ENCODE measurements at regions not wholly inside any gene's neighbourhood (a gene's known extent, or its start where the extent isn't known, plus 50 kb on each side); places are given as distances from the start of the nearest gene placed in this dataset.

- TF ChIP-seq, protein P1, sequence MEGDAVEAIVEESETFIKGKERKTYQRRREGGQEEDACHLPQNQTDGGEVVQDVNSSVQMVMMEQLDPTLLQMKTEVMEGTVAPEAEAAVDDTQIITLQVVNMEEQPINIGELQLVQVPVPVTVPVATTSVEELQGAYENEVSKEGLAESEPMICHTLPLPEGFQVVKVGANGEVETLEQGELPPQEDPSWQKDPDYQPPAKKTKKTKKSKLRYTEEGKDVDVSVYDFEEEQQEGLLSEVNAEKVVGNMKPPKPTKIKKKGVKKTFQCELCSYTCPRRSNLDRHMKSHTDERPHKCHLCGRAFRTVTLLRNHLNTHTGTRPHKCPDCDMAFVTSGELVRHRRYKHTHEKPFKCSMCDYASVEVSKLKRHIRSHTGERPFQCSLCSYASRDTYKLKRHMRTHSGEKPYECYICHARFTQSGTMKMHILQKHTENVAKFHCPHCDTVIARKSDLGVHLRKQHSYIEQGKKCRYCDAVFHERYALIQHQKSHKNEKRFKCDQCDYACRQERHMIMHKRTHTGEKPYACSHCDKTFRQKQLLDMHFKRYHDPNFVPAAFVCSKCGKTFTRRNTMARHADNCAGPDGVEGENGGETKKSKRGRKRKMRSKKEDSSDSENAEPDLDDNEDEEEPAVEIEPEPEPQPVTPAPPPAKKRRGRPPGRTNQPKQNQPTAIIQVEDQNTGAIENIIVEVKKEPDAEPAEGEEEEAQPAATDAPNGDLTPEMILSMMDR (conservative IDR thresholded peaks at IDR 0.05 in 1 of 2, IDR thresholded peaks at IDR 0.05 in 1 of 2; ENCODE audit: extremely low read depth in 1 of 2, insufficient read depth in 1 of 2, low read depth in 1 of 2, low read length in 2 of 2) = no peak
- no peak for TF ChIP-seq EZH2 (IDR thresholded peaks at IDR 0.05; ENCODE audit: borderline replicate concordance, low read length)
These were observed 255.6 kb upstream of the PMEPA1 start for GRCh38 chr20:57965441-57965840.
